Mesenchymal stem cell (in vitro differentiated cells and primary cell): ENCODE measurements at regions not wholly inside any gene's neighbourhood (a gene's known extent, or its start where the extent isn't known, plus 50 kb on each side); places are given as distances from the start of the nearest gene placed in this dataset.
"Not testable (repeated sequence)": the region's sequence is repeated elsewhere in the genome, so short reads cannot be mapped to it uniquely, and the experiment has no call there.

Experiments
- DNase-seq: peaks from one replicate; pipeline ENCODE4 v3.0.0-alpha.2; 2013
- H2AFZ ChIP-seq: one replicate; pipeline ENCODE4 v1.6.1; 2013; ENCODE audit warnings: low read depth, mild to moderate bottlenecking, control low read depth, inconsistent platforms, low read length, moderate library complexity
- H2AK5ac ChIP-seq: 2 replicates; pipeline ENCODE4 v1.6.1; 2013; ENCODE audit warnings: low read length, moderate library complexity, mild to moderate bottlenecking, inconsistent platforms; ENCODE audit not compliant: severe bottlenecking
- H2BK120ac ChIP-seq: one replicate; pipeline ENCODE4 v1.6.1; 2013; ENCODE audit warnings: low read depth, mild to moderate bottlenecking, inconsistent platforms, low read length, moderate library complexity
- H2BK12ac ChIP-seq, 2 experiments: one replicate each; pipeline ENCODE4 v1.6.1; 2013; ENCODE audit warnings: inconsistent platforms in 2 of 2, low read length in 2 of 2, mild to moderate bottlenecking in 2 of 2, moderate library complexity in 2 of 2, control low read depth in 1 of 2
- H2BK15ac ChIP-seq: one replicate; pipeline ENCODE4 v1.6.1; 2013; ENCODE audit warnings: mild to moderate bottlenecking, low read depth, inconsistent platforms; ENCODE audit not compliant: poor library complexity, severe bottlenecking
- H2BK5ac ChIP-seq: 2 replicates; pipeline ENCODE4 v1.6.1; 2013; ENCODE audit warnings: low read depth, mild to moderate bottlenecking, low read length, control low read depth, inconsistent platforms; ENCODE audit not compliant: poor library complexity, severe bottlenecking
- H3K14ac ChIP-seq, 2 experiments: one replicate each; pipeline ENCODE4 v1.6.1; 2013; ENCODE audit warnings: inconsistent platforms in 2 of 2, low read length in 2 of 2, control low read depth in 1 of 2, mild to moderate bottlenecking in 1 of 2, moderate library complexity in 1 of 2
- H3K18ac ChIP-seq, 2 experiments: one replicate each; pipeline ENCODE4 v1.6.1; 2013; ENCODE audit warnings: inconsistent platforms in 2 of 2, low read length in 2 of 2, control low read depth in 1 of 2, low read depth in 1 of 2, mild to moderate bottlenecking in 1 of 2
- H3K23ac ChIP-seq, 2 experiments: one replicate each; pipeline ENCODE4 v1.6.1; 2013; ENCODE audit warnings: inconsistent platforms in 2 of 2, low read length in 2 of 2, mild to moderate bottlenecking in 2 of 2, moderate library complexity in 2 of 2, control low read depth in 1 of 2
- H3K27ac ChIP-seq: 2 replicates; pipeline ENCODE4 v1.5.1; 2013; ENCODE audit warnings: mild to moderate bottlenecking, moderate library complexity, low read length, control low read depth, inconsistent platforms; ENCODE audit not compliant: poor library complexity, severe bottlenecking
- H3K27me3 ChIP-seq, 2 experiments: 2 replicates each; pipeline versions ENCODE4 v1.6.1 to v1.7.0; 2013; ENCODE audit warnings: low read length in 2 of 2, mild to moderate bottlenecking in 2 of 2, moderate library complexity in 2 of 2, control low read depth in 1 of 2, inconsistent platforms in 1 of 2; ENCODE audit not compliant: control insufficient read depth in 1 of 2, insufficient read depth in 1 of 2
- H3K36me3 ChIP-seq, 2 experiments: 2 replicates each; pipeline versions ENCODE4 v1.6.1 to v1.7.0; 2013; ENCODE audit warnings: low read length in 2 of 2, control low read depth in 1 of 2, inconsistent platforms in 1 of 2, low read depth in 1 of 2, mild to moderate bottlenecking in 1 of 2; ENCODE audit not compliant: insufficient read depth in 2 of 2, control insufficient read depth in 1 of 2
- H3K4ac ChIP-seq, 2 experiments: one replicate each; pipeline ENCODE4 v1.6.1; 2013; ENCODE audit warnings: inconsistent platforms in 2 of 2, low read length in 2 of 2, mild to moderate bottlenecking in 2 of 2, moderate library complexity in 2 of 2, control low read depth in 1 of 2, low read depth in 1 of 2
- H3K4me1 ChIP-seq: 2 replicates; pipeline ENCODE4 v1.6.1; 2013; ENCODE audit warnings: low read depth, low read length, control low read depth; ENCODE audit not compliant: control insufficient read depth, insufficient read depth
- H3K4me2 ChIP-seq: 2 replicates; pipeline ENCODE4 v1.6.1; 2013; ENCODE audit warnings: low read length, mild to moderate bottlenecking, inconsistent platforms; ENCODE audit not compliant: poor library complexity, severe bottlenecking
- H3K4me3 ChIP-seq, 2 experiments: 2 replicates each; pipeline versions ENCODE4 v1.5.1 to v1.7.0; 2013; ENCODE audit warnings: low read length in 2 of 2, mild to moderate bottlenecking in 2 of 2, control low read depth in 1 of 2, low read depth in 1 of 2; ENCODE audit not compliant: insufficient read depth in 1 of 2
- H3K79me1 ChIP-seq: replicated peaks from 2 replicates; pipeline ENCODE4 v1.6.1; 2013; ENCODE audit warnings: mild to moderate bottlenecking, control low read depth, low read length, inconsistent platforms; ENCODE audit not compliant: poor library complexity, severe bottlenecking
- H3K9ac ChIP-seq: 2 replicates; pipeline ENCODE4 v1.7.0; 2013; ENCODE audit warnings: mild to moderate bottlenecking, low read length, moderate library complexity
- H3K9me3 ChIP-seq: 2 replicates; pipeline ENCODE4 v1.7.0; 2013; ENCODE audit warnings: mild to moderate bottlenecking, low read length; ENCODE audit not compliant: control insufficient read depth
- H4K8ac ChIP-seq: one replicate; pipeline ENCODE4 v1.6.1; 2013; ENCODE audit warnings: inconsistent platforms, mild to moderate bottlenecking, low read length, moderate library complexity
- H4K91ac ChIP-seq: one replicate; pipeline ENCODE4 v1.6.1; 2013; ENCODE audit warnings: mild to moderate bottlenecking, low read length, inconsistent platforms
- WGBS: methylation state at CpG from one replicate; pipeline ENCODE4 v1.1.7; 2013; ENCODE audit warnings: mixed read lengths; 5-methylcytosine and 5-hydroxymethylcytosine counted together

DNA sequence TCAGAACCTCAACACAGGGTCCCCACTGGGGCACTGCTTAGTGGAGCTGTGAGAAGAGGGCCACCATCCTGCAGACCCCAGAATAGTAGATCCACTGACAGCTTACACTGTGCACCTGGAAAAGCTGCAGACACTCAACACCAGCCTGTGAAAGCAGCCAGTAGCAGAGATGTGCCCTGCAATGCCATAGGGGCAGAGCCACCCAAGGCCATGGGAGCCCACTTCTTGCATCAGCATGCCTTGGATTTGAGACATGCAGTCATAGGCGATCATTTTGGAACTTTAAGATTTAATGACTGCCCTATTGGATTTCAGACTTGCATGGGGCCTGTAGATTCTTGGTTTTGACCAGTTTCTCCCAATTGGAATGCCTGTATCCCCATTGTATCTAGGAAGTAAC, 1962.1 kb upstream of the PRR20A start:
- not testable (repeated sequence) for H4K91ac ChIP-seq, H3K14ac ChIP-seq, H3K4me1 ChIP-seq, H4K8ac ChIP-seq, H2BK5ac ChIP-seq, H3K23ac ChIP-seq, H2AK5ac ChIP-seq, H3K4me2 ChIP-seq, H2BK120ac ChIP-seq, H3K79me1 ChIP-seq, H2BK15ac ChIP-seq, DNase-seq, H3K9ac ChIP-seq, H3K27ac ChIP-seq, H2AFZ ChIP-seq, H3K36me3 ChIP-seq, H2BK12ac ChIP-seq, H3K18ac ChIP-seq, H3K4ac ChIP-seq, H3K4me3 ChIP-seq, H3K27me3 ChIP-seq
- 83% methylated on average over 1 of the region's 1 CpG for WGBS
- H3K9me3 ChIP-seq, result peaks cover 31% of the 10 kb centered on the region

DNA sequence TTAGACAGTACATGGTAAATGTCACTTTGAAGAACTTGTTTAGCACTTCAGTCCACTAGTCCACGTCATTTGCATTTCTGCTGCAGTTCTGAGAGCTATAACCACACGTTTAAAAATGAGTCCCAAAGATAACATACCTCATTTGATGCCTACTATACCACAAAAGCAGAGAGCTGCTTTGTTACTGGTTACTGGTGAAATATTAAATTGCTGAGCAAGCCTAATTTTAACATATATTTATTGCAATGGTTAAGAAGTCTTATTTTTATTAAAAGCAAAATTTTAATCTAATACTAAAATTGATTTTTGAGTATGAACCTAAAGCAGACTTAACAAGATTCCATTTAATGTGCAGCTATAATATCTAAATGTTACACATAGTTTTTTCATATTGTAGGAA, 1949.7 kb upstream of the PRR20A start:
- no peak overlapping the region for H2BK12ac ChIP-seq
- no peak for DNase-seq
- H3K9me3 ChIP-seq, result peaks cover 9% of the 10 kb centered on the region
- no peak overlapping the region for H3K18ac ChIP-seq
- H2BK15ac ChIP-seq, result no peak overlapping the region
- H3K4me3 ChIP-seq, result no peak overlapping the region
- no peak overlapping the region for H3K27ac ChIP-seq
- H2AK5ac ChIP-seq, result no peak overlapping the region
- no peak overlapping the region for H3K9ac ChIP-seq
- no peak overlapping the region for H4K91ac ChIP-seq
- no peak overlapping the region for H2AFZ ChIP-seq
- no peak overlapping the region for H3K4me2 ChIP-seq
- no peak overlapping the region for H3K14ac ChIP-seq
- H3K4me1 ChIP-seq, result no peaks in the 10 kb centered on the region
- H3K23ac ChIP-seq, result no peak overlapping the region
- no peaks in the 10 kb centered on the region for H3K27me3 ChIP-seq
- 60% methylated on average over 1 of the region's 2 CpGs for WGBS
- no peak overlapping the region for H2BK120ac ChIP-seq
- no peaks in the 10 kb centered on the region for H3K79me1 ChIP-seq
- no peaks in the 10 kb centered on the region for H3K36me3 ChIP-seq
- H3K4ac ChIP-seq, result no peak overlapping the region
- no peak overlapping the region for H4K8ac ChIP-seq
- no peak overlapping the region for H2BK5ac ChIP-seq

DNA sequence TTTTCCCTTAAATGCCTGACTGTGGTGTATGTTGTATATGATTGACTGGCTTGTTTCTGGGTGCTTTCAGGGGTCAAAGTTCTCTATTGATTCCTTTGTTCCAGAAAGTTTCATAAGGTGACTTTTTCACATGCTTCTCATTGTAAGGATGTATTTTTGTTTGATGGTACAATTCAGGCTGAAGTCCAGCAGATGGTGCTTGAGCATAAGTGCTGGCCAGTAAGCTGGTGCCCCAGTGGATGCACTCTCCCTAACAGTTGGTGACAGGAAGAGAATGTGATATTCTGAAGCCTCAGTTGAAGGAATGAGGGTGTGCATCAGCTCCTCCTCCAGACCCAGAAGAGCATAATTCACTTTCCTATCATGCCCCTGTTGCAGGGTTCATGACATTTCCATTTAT, 1941.6 kb upstream of the PRR20A start:
- H3K4ac ChIP-seq, result no peak overlapping the region
- H4K91ac ChIP-seq, result no peak overlapping the region
- no peak overlapping the region for H2BK5ac ChIP-seq
- no peak overlapping the region for H3K9ac ChIP-seq
- H3K9me3 ChIP-seq, result peaks cover 38% of the 10 kb centered on the region
- H3K4me2 ChIP-seq, result no peak overlapping the region
- no peaks in the 10 kb centered on the region for H3K79me1 ChIP-seq
- H2BK120ac ChIP-seq, result no peak overlapping the region
- H3K14ac ChIP-seq, result no peak overlapping the region
- no peak overlapping the region for H2BK15ac ChIP-seq
- no peak overlapping the region for H3K27ac ChIP-seq
- H2BK12ac ChIP-seq, result no peak overlapping the region
- no peaks in the 10 kb centered on the region for H3K27me3 ChIP-seq
- H3K4me3 ChIP-seq, result no peak overlapping the region
- no peak for DNase-seq
- H2AK5ac ChIP-seq, result no peak overlapping the region
- H3K4me1 ChIP-seq, result no peaks in the 10 kb centered on the region
- no peak overlapping the region for H2AFZ ChIP-seq
- no peak overlapping the region for H3K18ac ChIP-seq
- no peak overlapping the region for H4K8ac ChIP-seq
- no peaks in the 10 kb centered on the region for H3K36me3 ChIP-seq
- H3K23ac ChIP-seq, result no peak overlapping the region

DNA sequence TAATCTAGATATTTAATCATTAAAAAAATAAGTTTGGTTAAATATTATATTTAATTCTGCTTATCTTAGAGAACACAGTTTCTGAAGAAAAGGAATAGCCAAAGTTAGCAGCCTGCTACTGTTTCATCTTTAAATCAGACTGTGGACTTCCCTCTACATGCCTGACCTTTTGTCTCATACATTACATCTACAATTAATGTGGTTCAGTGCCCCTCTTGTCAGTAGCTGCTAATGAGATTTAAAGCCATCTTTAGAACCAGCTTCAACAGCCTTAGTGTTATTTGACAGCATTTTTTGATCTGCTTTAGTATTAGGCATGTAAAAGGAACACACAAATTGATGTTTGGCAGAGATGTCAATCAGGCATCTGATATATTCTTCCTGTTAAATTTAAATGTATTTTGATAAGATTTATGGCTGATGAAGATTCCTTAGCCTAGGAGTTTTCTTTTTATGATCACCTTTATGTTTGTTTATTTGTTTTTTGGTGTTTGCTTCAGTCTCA, 1925.8 kb upstream of the PRR20A start:
- Histone ChIP-seq H3K9me3 (peaks cover 4% of the 10 kb centered on the region), H3K4me3 (no peak overlapping the region), H3K4me2 (no peak overlapping the region), H3K27me3 (no peaks in the 10 kb centered on the region), H3K23ac (no peak overlapping the region), H3K79me1 (no peaks in the 10 kb centered on the region), H3K4ac (no peak overlapping the region), H3K27ac (no peak overlapping the region), H3K9ac (no peak overlapping the region), H2BK15ac (no peak overlapping the region), H2BK120ac (no peak overlapping the region), H2AK5ac (no peak overlapping the region), H2BK12ac (no peak overlapping the region), H3K4me1 (no peaks in the 10 kb centered on the region), H4K8ac (no peak overlapping the region), H3K36me3 (no peaks in the 10 kb centered on the region), H4K91ac (no peak overlapping the region), H3K18ac (no peak overlapping the region), H3K14ac (no peak overlapping the region), H2BK5ac (no peak overlapping the region), H2AFZ (no peak overlapping the region)
- DNase-seq, result no peak
